ENCODE measurements at regions not wholly inside any gene's neighbourhood (a gene's known extent, or its start where the extent isn't known, plus 50 kb on each side); places are given as distances from the start of the nearest gene placed in this dataset.

- Mint-ChIP-seq H3K4me1 (ENCODE audit: unreplicated experiment) (no peaks in the 10 kb centered on the region), H3K27me3 (peaks cover 58% of the 10 kb centered on the region), H3K4me3 (no peak overlapping the region), H3K27ac (no peak overlapping the region), H3K9me3 (no peaks in the 10 kb centered on the region), H3K36me3 (no peaks in the 10 kb centered on the region)
- DNase-seq (ENCODE audit: extremely low spot score, unreplicated experiment), result no peak
- TF ChIP-seq CTCF (conservative IDR thresholded peaks at IDR 0.05), result no peak
Observed at GRCh38 chr1:181326348-181326747, 157.0 kb upstream of the CACNA1E start.

GRCh38 chr1:181327796-181328195 is 155.5 kb upstream of the CACNA1E start:
- Mint-ChIP-seq H3K9me3 (no peaks in the 10 kb centered on the region), H3K36me3 (no peaks in the 10 kb centered on the region), H3K4me3 (no peak overlapping the region), H3K27ac (no peak overlapping the region), H3K4me1 (ENCODE audit: unreplicated experiment) (no peaks in the 10 kb centered on the region), H3K27me3 (peaks cover 44% of the 10 kb centered on the region)
- no peak for DNase-seq (ENCODE audit: extremely low spot score, unreplicated experiment)
- TF ChIP-seq CTCF (conservative IDR thresholded peaks at IDR 0.05), result no peak

DNA sequence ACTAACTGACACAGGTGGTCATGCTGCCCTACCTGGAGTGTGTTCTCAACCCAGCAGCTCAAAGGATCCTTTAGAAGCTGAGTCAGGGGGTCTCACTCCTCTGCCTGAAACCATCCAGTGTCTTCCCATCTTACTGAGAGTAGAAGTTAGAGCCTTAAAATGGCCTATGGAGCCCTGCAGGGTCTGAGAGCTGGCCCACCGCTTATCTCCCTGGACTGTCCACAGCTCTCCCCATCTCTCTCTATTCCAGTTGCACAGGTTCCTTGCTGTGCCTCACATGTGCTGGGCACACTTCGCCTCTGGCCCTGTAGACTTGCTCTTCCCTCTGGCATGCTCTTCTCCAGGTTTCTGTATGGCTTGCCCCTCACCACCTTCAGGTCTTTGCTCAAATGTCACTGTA is 148.6 kb upstream of the CACNA1E start:
- no peak overlapping the region for H3K27ac Mint-ChIP-seq
- no peaks in the 10 kb centered on the region for H3K36me3 Mint-ChIP-seq
- H3K9me3 Mint-ChIP-seq, result no peaks in the 10 kb centered on the region
- DNase-seq (ENCODE audit: extremely low spot score, unreplicated experiment), result no peak
- no peak overlapping the region for H3K4me3 Mint-ChIP-seq
- no peak for TF ChIP-seq CTCF (conservative IDR thresholded peaks at IDR 0.05)
- H3K27me3 Mint-ChIP-seq, result peaks cover 4% of the 10 kb centered on the region
- no peaks in the 10 kb centered on the region for H3K4me1 Mint-ChIP-seq (ENCODE audit: unreplicated experiment)

- peaks cover 3% of the 10 kb centered on the region for H3K27me3 Mint-ChIP-seq
- no peak overlapping the region for H3K27ac Mint-ChIP-seq
- H3K36me3 Mint-ChIP-seq, result no peaks in the 10 kb centered on the region
- no peak for DNase-seq (ENCODE audit: extremely low spot score, unreplicated experiment)
- no peak for TF ChIP-seq CTCF (conservative IDR thresholded peaks at IDR 0.05)
- no peak overlapping the region for H3K4me3 Mint-ChIP-seq
- no peaks in the 10 kb centered on the region for H3K4me1 Mint-ChIP-seq (ENCODE audit: unreplicated experiment)
- no peaks in the 10 kb centered on the region for H3K9me3 Mint-ChIP-seq
Observed at GRCh38 chr1:181335631-181336030, 147.7 kb upstream of the CACNA1E start.

GRCh38 chr1:181341026-181341632 is 142.2 kb upstream of the CACNA1E start:
- Mint-ChIP-seq H3K4me1 (ENCODE audit: unreplicated experiment) (no peaks in the 10 kb centered on the region), H3K27ac (no peak overlapping the region), H3K36me3 (no peaks in the 10 kb centered on the region), H3K27me3 (peaks cover 35% of the 10 kb centered on the region), H3K4me3 (no peak overlapping the region), H3K9me3 (peaks cover 4% of the 10 kb centered on the region)
- no peak for DNase-seq (ENCODE audit: extremely low spot score, unreplicated experiment)
- TF ChIP-seq CTCF (conservative IDR thresholded peaks at IDR 0.05), result no peak

GRCh38 chr1:181344091-181344490 is 139.2 kb upstream of the CACNA1E start:
- Mint-ChIP-seq H3K27me3 (peaks cover 50% of the 10 kb centered on the region), H3K27ac (no peak overlapping the region), H3K9me3 (peaks cover 4% of the 10 kb centered on the region), H3K36me3 (no peaks in the 10 kb centered on the region), H3K4me3 (no peak overlapping the region), H3K4me1 (ENCODE audit: unreplicated experiment) (no peaks in the 10 kb centered on the region)
- no peak for DNase-seq (ENCODE audit: extremely low spot score, unreplicated experiment)
- no peak for TF ChIP-seq CTCF (conservative IDR thresholded peaks at IDR 0.05)

All from type B pancreatic cell (in vitro differentiated cells).